Gastroesophageal sphincter (tissue), 3 donors: ENCODE measurements at regions not wholly inside any gene's neighbourhood (a gene's known extent, or its start where the extent isn't known, plus 50 kb on each side); places are given as distances from the start of the nearest gene placed in this dataset.

ENCODE experiments used
- CTCF ChIP-seq, 4 experiments: fragments of 200-600 bp in 2 of 4; fragments of 450-650 bp in 2 of 4; sonication (generic) in 1 of 4; IDR thresholded peaks; one replicate each; pipeline ENCODE4 v1.5.1; 2017 to 2019; ENCODE audit warnings: antibody characterized with exemption in 4 of 4, mild to moderate bottlenecking in 2 of 4, moderate library complexity in 2 of 4
- POLR2A ChIP-seq, 2 donors: fragments of 450-650 bp; IDR thresholded peaks; one replicate each; pipeline ENCODE4 v1.6.1; 2017; ENCODE audit warnings: antibody characterized with exemption in 2 of 2, mild to moderate bottlenecking in 2 of 2, moderate library complexity in 1 of 2
- POLR2AphosphoS5 ChIP-seq: sonication (generic); formaldehyde crosslinking; IDR thresholded peaks from one replicate; pipeline ENCODE4 v1.6.1; 2017; ENCODE audit warnings: antibody characterized with exemption

GRCh38 chr16:73543970-73544599 is 496.2 kb upstream of the ZFHX3 start:
- TF ChIP-seq CTCF (IDR thresholded peaks at IDR 0.05) (no peak), POLR2A (IDR thresholded peaks at IDR 0.05) (no peak), POLR2AphosphoS5 (no peak)
